HEK293 (cell line): ENCODE measurements at regions not wholly inside any gene's neighbourhood (a gene's known extent, or its start where the extent isn't known, plus 50 kb on each side); places are given as distances from the start of the nearest gene placed in this dataset.

Source experiments
- CTCF ChIA-PET: fragments of 350-600 bp; formaldehyde crosslinking; extraction: SDS; loops from one replicate; lab custom pipeline; 2021; ENCODE audit warnings: antibody characterized with exemption; lab: Yijun Ruan, JAX
- POLR2A ChIA-PET: fragments of 300-600 bp; formaldehyde crosslinking; extraction: SDS; loops from one replicate; lab custom pipeline; 2020; ENCODE audit warnings: antibody characterized with exemption, inconsistent platforms; lab: Yijun Ruan, JAX
- H3K27ac ChIP-seq: fragments of 200-500 bp; sonication (Bioruptor generic); 2 replicates; pipeline ENCODE4 v1.5.1; 2014; ENCODE audit warnings: low read depth, low read length, control low read depth, inconsistent platforms; ENCODE audit errors: extremely low read depth
- H3K36me3 ChIP-seq, 2 experiments: fragments of 200-500 bp in 1 of 2; sonication (Bioruptor generic) in 1 of 2; 1 replicate in 1 of 2; 2 replicates in 1 of 2; pipeline ENCODE4 v1.5.1; 2014 to 2017; ENCODE audit warnings: inconsistent platforms in 2 of 2, low read length in 2 of 2; ENCODE audit not compliant: control insufficient read depth in 2 of 2, insufficient read depth in 1 of 2
- H3K4me1 ChIP-seq: fragments of 200-500 bp; sonication (Bioruptor generic); 2 replicates; pipeline ENCODE4 v1.5.1; 2014; ENCODE audit warnings: mild to moderate bottlenecking, low read length, inconsistent platforms; ENCODE audit not compliant: control insufficient read depth, insufficient read depth
- H3K4me3 ChIP-seq: 2 replicates; pipeline ENCODE4 v1.5.1; 2011; ENCODE audit warnings: low read depth, mild to moderate bottlenecking, control low read depth, low read length, moderate library complexity
- H3K9me3 ChIP-seq: fragments of 200-500 bp; sonication (Bioruptor generic); 2 replicates; pipeline ENCODE4 v1.5.1; 2014; ENCODE audit warnings: low read depth, low read length, inconsistent platforms; ENCODE audit not compliant: control insufficient read depth, insufficient read depth
- GLIS1 ChIP-seq: fragments of 450-650 bp; formaldehyde crosslinking; IDR thresholded peaks from 2 replicates; pipeline ENCODE4 v1.5.1; 2016; ENCODE audit warnings: missing biosample characterization, missing genetic modification characterization
- GLIS2 ChIP-seq: fragments of 450-650 bp; formaldehyde crosslinking; IDR thresholded peaks from 2 replicates; pipeline ENCODE4 v1.5.1; 2016; ENCODE audit warnings: missing biosample characterization, missing genetic modification characterization
- HOXC10 ChIP-seq: sonication (generic); formaldehyde crosslinking; IDR thresholded peaks from 2 replicates; pipeline ENCODE4 v1.8.1; 2023; ENCODE audit warnings: mild to moderate bottlenecking, missing genetic modification reagents
- MZF1 ChIP-seq: fragments of 450-650 bp; formaldehyde crosslinking; IDR thresholded peaks from 2 replicates; pipeline ENCODE4 v1.5.1; 2017; ENCODE audit warnings: missing biosample characterization, missing genetic modification characterization, borderline replicate concordance
- OSR2 ChIP-seq: fragments of 450-650 bp; formaldehyde crosslinking; IDR thresholded peaks from 2 replicates; pipeline ENCODE4 v1.5.1; 2016; ENCODE audit warnings: missing biosample characterization, missing genetic modification characterization
- YY1 ChIP-seq: fragments of 450-650 bp; formaldehyde crosslinking; IDR thresholded peaks from 2 replicates; pipeline ENCODE4 v1.5.1; 2018; ENCODE audit warnings: missing biosample characterization, missing genetic modification characterization
- ZFP3 ChIP-seq: fragments of 450-650 bp; formaldehyde crosslinking; IDR thresholded peaks from 2 replicates; pipeline ENCODE4 v1.5.1; 2016; ENCODE audit warnings: low read depth, missing biosample characterization, missing genetic modification characterization
- ZNF140 ChIP-seq: fragments of 450-650 bp; formaldehyde crosslinking; IDR thresholded peaks from 2 replicates; pipeline ENCODE4 v1.5.1; 2016; ENCODE audit warnings: missing biosample characterization, missing genetic modification characterization
- ZNF175 ChIP-seq: fragments of 450-650 bp; formaldehyde crosslinking; IDR thresholded peaks from 2 replicates; pipeline ENCODE4 v1.5.1; 2016; ENCODE audit warnings: missing biosample characterization, missing genetic modification characterization
- ZNF266 ChIP-seq: fragments of 450-650 bp; formaldehyde crosslinking; IDR thresholded peaks from 2 replicates; pipeline ENCODE4 v1.5.1; 2016; ENCODE audit warnings: missing biosample characterization, missing genetic modification characterization, low read depth
- ZNF324 ChIP-seq: fragments of 450-650 bp; formaldehyde crosslinking; IDR thresholded peaks from 2 replicates; pipeline ENCODE4 v1.5.1; 2016; ENCODE audit warnings: missing biosample characterization, missing genetic modification characterization
- ZNF366 ChIP-seq: fragments of 450-650 bp; formaldehyde crosslinking; conservative IDR thresholded peaks from 2 replicates; pipeline ENCODE4 v1.5.1; 2016; ENCODE audit warnings: missing biosample characterization, missing genetic modification characterization
- ZNF37A ChIP-seq: fragments of 450-650 bp; IDR thresholded peaks from 2 replicates; pipeline ENCODE4 v1.5.1; 2018; ENCODE audit warnings: missing biosample characterization, missing genetic modification characterization
- ZNF624 ChIP-seq: fragments of 450-650 bp; formaldehyde crosslinking; IDR thresholded peaks from 2 replicates; pipeline ENCODE4 v1.5.1; 2017; ENCODE audit warnings: missing biosample characterization, missing genetic modification characterization
- ZNF701 ChIP-seq: fragments of 450-650 bp; formaldehyde crosslinking; IDR thresholded peaks from 2 replicates; pipeline ENCODE4 v1.5.1; 2016; ENCODE audit warnings: missing biosample characterization, missing genetic modification characterization
- ZSCAN23 ChIP-seq: fragments of 450-650 bp; formaldehyde crosslinking; IDR thresholded peaks from 2 replicates; pipeline ENCODE4 v1.5.1; 2016; ENCODE audit warnings: missing biosample characterization, missing genetic modification characterization
- TF ChIP-seq, protein P1 (sequence below): fragments of 450-650 bp; formaldehyde crosslinking; conservative IDR thresholded peaks from 2 replicates; pipeline ENCODE4 v1.5.1; 2016; ENCODE audit warnings: low read depth, missing biosample characterization, missing genetic modification characterization
- TF ChIP-seq, protein P2 (sequence below): fragments of 450-650 bp; formaldehyde crosslinking; IDR thresholded peaks from 2 replicates; pipeline ENCODE4 v1.5.0; 2017; ENCODE audit warnings: missing biosample characterization, missing genetic modification characterization, borderline replicate concordance
- TF ChIP-seq, protein P3 (sequence below): fragments of 450-650 bp; formaldehyde crosslinking; IDR thresholded peaks from 2 replicates; pipeline ENCODE4 v1.5.1; 2016; ENCODE audit warnings: missing biosample characterization, missing genetic modification characterization
- TF ChIP-seq, protein P4 (sequence below): fragments of 450-650 bp; formaldehyde crosslinking; IDR thresholded peaks from 2 replicates; pipeline ENCODE4 v1.5.1; 2016; ENCODE audit warnings: missing biosample characterization, missing genetic modification characterization
- TF ChIP-seq, protein P5 (sequence below): fragments of 450-650 bp; formaldehyde crosslinking; IDR thresholded peaks from 2 replicates; pipeline ENCODE4 v1.5.1; 2016; ENCODE audit warnings: missing biosample characterization, missing genetic modification characterization

DNA sequence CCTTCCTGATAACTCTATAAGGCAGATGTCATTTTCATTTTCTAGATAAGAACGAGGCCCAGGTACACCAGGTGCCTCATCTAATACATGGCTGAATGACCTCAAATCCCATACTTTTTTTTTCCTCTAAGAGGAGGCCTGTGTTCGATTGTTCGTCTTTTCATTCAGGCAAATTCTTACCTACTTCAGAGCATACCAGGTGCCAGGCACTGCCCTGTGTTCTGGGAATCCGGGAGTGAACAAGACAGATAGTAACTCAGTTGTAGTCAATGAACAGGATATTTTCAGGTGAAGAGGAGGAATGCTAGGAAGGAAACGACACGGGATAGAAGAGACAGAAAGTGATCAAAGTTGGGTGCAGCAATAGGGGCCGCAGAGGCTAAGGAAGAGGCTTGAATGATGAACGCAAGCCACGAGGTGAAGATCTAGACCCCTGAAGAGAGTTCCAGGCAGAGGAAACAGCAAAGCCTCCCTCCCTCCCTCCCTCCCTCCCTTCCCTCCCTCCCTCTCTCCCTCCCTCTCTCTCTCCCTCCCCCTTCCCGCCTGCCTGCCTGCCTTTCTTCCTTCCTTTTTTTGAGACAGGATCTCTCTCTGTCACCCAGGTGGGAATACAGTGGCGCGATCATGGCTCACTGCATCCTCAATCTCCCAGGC, 150.1 kb upstream of the ZNF217 start (continued):
- TF ChIP-seq, protein P1, sequence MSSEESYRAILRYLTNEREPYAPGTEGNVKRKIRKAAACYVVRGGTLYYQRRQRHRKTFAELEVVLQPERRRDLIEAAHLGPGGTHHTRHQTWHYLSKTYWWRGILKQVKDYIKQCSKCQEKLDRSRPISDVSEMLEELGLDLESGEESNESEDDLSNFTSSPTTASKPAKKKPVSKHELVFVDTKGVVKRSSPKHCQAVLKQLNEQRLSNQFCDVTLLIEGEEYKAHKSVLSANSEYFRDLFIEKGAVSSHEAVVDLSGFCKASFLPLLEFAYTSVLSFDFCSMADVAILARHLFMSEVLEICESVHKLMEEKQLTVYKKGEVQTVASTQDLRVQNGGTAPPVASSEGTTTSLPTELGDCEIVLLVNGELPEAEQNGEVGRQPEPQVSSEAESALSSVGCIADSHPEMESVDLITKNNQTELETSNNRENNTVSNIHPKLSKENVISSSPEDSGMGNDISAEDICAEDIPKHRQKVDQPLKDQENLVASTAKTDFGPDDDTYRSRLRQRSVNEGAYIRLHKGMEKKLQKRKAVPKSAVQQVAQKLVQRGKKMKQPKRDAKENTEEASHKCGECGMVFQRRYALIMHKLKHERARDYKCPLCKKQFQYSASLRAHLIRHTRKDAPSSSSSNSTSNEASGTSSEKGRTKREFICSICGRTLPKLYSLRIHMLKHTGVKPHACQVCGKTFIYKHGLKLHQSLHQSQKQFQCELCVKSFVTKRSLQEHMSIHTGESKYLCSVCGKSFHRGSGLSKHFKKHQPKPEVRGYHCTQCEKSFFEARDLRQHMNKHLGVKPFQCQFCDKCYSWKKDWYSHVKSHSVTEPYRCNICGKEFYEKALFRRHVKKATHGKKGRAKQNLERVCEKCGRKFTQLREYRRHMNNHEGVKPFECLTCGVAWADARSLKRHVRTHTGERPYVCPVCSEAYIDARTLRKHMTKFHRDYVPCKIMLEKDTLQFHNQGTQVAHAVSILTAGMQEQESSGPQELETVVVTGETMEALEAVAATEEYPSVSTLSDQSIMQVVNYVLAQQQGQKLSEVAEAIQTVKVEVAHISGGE (tag by site-specific recombination), result no peak
- TF ChIP-seq, protein P2, sequence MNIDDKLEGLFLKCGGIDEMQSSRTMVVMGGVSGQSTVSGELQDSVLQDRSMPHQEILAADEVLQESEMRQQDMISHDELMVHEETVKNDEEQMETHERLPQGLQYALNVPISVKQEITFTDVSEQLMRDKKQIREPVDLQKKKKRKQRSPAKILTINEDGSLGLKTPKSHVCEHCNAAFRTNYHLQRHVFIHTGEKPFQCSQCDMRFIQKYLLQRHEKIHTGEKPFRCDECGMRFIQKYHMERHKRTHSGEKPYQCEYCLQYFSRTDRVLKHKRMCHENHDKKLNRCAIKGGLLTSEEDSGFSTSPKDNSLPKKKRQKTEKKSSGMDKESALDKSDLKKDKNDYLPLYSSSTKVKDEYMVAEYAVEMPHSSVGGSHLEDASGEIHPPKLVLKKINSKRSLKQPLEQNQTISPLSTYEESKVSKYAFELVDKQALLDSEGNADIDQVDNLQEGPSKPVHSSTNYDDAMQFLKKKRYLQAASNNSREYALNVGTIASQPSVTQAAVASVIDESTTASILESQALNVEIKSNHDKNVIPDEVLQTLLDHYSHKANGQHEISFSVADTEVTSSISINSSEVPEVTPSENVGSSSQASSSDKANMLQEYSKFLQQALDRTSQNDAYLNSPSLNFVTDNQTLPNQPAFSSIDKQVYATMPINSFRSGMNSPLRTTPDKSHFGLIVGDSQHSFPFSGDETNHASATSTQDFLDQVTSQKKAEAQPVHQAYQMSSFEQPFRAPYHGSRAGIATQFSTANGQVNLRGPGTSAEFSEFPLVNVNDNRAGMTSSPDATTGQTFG (tag by site-specific recombination), result no peak
- TF ChIP-seq GLIS2 (no peak), MZF1 (tag by site-specific recombination) (no peak), ZFP3 (tag by site-specific recombination) (no peak), ZNF366 (no peak), ZNF37A (tag by site-specific recombination) (no peak), ZSCAN23 (tag by site-specific recombination) (no peak), ZNF701 (tag by site-specific recombination) (no peak), ZNF324 (tag by site-specific recombination) (no peak), ZNF175 (tag by site-specific recombination) (no peak)
- TF ChIP-seq, protein P3, sequence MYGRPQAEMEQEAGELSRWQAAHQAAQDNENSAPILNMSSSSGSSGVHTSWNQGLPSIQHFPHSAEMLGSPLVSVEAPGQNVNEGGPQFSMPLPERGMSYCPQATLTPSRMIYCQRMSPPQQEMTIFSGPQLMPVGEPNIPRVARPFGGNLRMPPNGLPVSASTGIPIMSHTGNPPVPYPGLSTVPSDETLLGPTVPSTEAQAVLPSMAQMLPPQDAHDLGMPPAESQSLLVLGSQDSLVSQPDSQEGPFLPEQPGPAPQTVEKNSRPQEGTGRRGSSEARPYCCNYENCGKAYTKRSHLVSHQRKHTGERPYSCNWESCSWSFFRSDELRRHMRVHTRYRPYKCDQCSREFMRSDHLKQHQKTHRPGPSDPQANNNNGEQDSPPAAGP (tag by site-specific recombination), result no peak
- TF ChIP-seq, all 188 proteins: peak for 0

DNA sequence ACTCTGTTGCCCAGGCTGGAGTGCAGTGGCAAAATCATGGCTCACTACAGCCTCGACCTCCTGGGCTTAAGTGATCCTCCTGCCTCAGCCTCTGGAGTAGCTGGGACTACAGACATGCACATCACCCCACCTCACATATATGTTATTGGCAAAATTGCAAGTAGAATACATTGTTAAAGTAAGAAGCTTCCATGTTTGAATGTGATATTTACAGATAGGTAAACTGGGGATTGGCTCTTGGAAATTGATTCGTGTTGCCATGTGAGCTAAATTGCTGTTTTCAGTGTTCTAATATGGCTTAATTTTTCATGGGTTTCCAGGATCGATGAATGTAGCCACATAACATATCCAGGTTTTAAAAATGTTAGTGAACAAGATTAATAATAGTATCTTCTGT, 149.0 kb upstream of the ZNF217 start:
- ChIA-PET CTCF (no interaction called here), POLR2A (no interaction called here)
- Histone ChIP-seq H3K4me1 (peaks cover 9% of the 10 kb centered on the region; the same call in 1 of the 2 replicates), H3K27ac (no peak overlapping the region), H3K4me3 (no peak overlapping the region), H3K36me3 (no peaks in the 10 kb centered on the region), H3K9me3 (no peaks in the 10 kb centered on the region)
- no peak for TF ChIP-seq ZNF266 (tag by site-specific recombination)
- TF ChIP-seq GLIS1, result no peak
- TF ChIP-seq, protein P4, sequence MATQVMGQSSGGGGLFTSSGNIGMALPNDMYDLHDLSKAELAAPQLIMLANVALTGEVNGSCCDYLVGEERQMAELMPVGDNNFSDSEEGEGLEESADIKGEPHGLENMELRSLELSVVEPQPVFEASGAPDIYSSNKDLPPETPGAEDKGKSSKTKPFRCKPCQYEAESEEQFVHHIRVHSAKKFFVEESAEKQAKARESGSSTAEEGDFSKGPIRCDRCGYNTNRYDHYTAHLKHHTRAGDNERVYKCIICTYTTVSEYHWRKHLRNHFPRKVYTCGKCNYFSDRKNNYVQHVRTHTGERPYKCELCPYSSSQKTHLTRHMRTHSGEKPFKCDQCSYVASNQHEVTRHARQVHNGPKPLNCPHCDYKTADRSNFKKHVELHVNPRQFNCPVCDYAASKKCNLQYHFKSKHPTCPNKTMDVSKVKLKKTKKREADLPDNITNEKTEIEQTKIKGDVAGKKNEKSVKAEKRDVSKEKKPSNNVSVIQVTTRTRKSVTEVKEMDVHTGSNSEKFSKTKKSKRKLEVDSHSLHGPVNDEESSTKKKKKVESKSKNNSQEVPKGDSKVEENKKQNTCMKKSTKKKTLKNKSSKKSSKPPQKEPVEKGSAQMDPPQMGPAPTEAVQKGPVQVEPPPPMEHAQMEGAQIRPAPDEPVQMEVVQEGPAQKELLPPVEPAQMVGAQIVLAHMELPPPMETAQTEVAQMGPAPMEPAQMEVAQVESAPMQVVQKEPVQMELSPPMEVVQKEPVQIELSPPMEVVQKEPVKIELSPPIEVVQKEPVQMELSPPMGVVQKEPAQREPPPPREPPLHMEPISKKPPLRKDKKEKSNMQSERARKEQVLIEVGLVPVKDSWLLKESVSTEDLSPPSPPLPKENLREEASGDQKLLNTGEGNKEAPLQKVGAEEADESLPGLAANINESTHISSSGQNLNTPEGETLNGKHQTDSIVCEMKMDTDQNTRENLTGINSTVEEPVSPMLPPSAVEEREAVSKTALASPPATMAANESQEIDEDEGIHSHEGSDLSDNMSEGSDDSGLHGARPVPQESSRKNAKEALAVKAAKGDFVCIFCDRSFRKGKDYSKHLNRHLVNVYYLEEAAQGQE (tag by site-specific recombination), result no peak
- no peak for TF ChIP-seq ZNF140 (tag by site-specific recombination)
- no peak for TF ChIP-seq HOXC10 (CRISPR knock-in tag)
- TF ChIP-seq OSR2 (tag by site-specific recombination), result no peak
- TF ChIP-seq ZNF624 (tag by site-specific recombination), result no peak
- TF ChIP-seq, protein P5, sequence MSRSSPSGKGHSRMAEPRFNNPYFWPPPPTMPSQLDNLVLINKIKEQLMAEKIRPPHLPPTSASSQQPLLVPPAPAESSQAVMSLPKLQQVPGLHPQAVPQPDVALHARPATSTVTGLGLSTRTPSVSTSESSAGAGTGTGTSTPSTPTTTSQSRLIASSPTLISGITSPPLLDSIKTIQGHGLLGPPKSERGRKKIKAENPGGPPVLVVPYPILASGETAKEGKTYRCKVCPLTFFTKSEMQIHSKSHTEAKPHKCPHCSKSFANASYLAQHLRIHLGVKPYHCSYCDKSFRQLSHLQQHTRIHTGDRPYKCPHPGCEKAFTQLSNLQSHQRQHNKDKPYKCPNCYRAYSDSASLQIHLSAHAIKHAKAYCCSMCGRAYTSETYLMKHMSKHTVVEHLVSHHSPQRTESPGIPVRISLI (tag by site-specific recombination), result no peak
- no peak for TF ChIP-seq YY1
- no peak for TF ChIP-seq ZNF701 (tag by site-specific recombination)
